GM21447 (cell line): ENCODE measurements at regions not wholly inside any gene's neighbourhood (a gene's known extent, or its start where the extent isn't known, plus 50 kb on each side); places are given as distances from the start of the nearest gene placed in this dataset.

Source experiments
- ATAC-seq: cut with Tn5 transposase; IDR thresholded peaks from one replicate; pipeline ENCODE4 v1.9.1; 2021; ENCODE audit not compliant: unreplicated experiment

- ATAC-seq, result no peak
Measured at GRCh38 chr18:60319129-60319528, 53.4 kb downstream of the MC4R start.

DNA sequence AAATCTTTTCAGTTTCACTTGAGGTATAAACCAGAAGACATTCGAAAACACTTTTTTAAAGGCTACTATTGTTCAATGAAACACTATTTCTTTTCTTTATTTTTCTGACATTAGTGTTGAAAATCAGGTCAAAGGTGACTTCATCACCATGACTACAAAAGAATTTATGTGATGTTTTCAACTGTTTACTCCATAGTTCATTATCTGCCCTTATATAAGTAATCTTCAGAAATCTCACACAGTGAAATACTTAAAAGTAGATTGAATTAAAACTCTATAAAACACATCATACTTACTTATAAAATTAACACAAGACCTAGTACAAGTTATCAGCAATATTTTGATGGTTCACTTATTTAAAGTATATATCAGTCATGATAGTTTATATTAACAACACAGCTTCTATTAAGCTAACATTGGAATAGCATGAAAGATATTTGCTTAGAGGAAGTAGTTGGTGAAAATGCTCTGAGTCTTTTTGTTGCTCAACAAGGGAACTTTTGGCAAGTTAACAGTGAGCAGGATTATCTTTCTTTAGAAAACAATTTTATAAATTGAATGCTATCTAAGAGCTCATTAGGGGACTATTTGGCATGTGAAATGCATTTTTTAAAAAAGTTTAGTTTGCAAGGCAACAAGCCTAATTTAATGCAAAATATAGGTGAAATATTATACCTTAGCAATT is 60.8 kb downstream of the MC4R start:
- ATAC-seq, result no peak

GRCh38 chr18:60295674-60296073 is 76.9 kb downstream of the MC4R start:
- ATAC-seq, result no peak

DNA sequence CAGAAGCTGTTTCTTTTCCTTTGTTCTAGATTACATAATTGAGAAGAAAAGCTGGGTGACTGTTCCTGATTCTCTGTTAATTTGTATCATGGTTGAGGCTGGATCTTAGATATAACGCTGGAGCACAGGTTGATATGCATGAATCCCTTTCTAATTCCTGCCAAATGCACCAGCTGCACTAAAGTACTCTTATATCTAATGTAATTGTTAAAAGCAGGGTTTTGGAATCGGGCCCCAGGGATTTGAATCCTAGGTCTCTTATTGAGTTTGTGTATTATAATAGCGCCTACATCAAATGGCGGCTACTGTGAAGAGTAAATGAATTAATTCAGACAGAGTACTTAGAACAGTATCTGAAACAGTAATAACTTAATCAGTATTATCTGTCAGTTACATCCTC is 80.4 kb downstream of the MC4R start:
- no peak for ATAC-seq

DNA sequence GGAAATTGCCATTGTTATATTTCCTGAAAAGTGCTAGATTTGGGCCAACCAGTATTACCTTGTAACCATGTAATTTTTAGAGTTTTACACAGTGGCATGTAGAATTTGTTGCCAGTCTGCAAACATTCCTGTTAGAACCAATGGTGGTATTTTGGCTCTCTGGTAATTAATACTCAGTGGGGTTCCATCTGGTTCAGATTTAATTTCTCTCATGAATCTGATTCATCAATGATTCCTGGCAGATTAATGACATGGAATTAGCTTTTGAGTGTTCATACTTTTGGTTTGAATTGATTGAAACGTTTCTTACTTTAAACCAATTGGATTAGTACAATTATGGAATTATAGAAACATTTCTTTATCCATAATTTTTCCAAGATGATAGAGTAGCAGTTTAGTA is 93.2 kb downstream of the MC4R start:
- no peak for ATAC-seq

DNA sequence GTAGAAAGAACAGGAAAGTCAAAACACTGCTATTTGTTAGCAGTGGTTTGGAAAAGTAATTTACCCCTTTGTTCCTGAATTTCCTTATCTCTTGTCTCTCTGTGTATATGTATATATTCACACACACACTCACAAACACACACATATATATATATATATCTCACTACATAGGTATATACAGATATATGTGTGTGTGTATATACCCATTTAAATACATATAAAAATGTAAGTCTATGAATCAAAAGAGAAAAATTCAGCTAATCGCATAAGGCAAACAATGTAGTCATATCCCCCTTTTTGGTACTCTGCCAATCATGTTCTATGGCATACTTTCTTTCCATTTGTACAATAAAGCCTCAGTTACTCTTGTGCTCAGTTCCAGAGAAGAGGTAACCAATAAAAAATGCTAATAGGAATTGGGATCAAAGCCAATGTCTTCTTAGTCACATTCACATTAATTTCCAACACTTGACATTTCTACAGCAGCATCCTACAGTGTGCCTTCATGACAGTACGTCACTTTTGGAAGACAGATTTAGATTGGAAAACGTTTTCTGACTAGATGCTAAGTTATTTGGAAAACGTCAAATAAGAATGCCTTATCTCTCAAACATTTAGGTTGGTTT is 94.6 kb downstream of the MC4R start:
- no peak for ATAC-seq

GRCh38 chr18:60267391-60268058 is 105.0 kb downstream of the MC4R start:
- no peak for ATAC-seq

- ATAC-seq, result no peak
Measured at GRCh38 chr18:60266558-60266957, 106.0 kb downstream of the MC4R start.

DNA sequence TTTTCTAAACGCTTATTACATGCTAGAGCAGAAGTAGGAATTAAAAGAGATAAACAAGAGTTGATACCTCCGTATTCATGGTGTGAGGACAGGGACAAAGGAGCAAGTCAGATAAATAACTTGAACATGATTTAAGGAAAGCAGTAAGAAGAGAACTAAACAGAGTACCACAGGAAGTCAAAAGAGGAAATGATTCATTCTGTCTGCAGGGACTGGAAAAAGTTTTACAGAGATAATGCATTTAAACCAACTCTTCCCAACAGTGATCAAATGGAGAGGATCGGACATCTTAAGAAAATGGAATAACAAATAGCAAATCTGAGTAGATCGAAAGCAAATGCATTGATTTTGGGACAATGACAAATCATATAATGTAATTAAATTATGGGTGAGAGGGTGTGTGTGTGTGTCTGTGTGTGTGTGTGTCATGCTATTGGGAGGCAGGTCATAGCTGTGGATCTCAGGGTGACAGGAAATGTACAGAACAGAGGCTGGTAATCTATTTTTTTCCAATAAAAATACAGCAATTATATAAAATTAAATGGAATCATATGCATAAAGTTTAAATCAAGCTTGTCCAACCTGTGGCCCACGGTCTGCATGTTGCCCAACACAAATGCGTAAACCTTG is 113.4 kb downstream of the MC4R start:
- ATAC-seq, result peak; percentile 86

DNA sequence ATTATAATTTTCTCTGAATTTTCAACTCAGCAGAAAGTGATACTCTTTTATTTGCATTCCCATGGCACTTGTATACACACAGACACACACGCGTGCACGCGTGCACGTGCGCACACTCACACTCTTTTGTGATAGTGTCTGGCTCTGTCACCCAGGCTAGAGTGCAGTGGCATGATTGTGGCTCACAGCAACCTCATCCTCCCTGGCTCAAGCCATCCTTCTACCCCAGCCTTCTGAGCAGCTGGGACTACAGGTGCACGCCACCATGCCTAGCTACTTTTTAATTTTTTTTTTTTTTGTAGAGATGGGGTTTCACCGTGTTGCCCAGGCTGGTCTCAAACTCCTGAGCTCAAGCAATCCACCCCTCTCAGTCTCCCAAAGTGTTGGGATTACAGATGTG is 123.2 kb downstream of the MC4R start:
- ATAC-seq, result no peak

DNA sequence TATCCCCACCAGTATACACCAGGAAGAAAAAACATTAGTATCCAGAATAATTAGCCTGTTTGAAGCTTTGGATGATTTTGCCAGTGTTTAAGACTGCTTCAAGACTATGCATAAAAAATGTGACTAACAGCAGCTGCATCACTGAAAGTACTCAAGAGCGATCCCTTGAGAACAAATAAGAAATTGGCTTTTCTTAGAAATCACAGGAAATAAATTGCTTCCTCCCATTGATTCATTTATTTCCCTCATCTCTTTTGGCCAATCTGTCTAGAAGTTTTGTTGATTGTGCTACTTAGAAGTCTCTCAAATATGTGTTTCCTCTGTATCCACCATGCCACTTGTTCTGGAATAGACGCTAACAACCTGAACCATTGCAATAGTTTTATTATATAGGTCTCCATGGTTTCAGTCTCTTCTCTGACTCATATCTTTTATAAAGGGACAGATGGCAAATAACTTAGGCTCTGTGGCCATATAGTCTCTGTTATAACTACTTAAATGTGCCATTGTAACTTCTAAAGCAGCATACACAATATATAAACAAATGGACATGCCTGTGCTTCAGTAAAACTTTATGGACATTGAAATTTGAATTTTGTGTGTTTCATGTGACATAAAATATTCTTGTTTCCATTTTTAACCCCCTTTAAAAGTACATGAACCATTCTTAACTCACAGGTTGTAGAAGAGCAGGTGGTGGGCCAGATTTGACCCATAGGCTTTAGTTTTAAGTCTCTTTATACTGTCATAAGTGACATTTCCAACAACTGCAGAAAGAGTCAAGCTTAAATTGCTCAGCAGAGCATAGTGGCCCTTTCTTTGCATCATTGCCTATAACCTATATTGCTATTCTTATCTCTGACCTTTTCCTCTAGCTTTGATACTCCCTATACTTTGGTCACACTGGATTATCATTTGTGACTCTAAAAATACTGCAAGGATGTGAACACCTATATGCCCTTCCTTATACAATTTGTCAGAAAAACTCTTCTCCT is 123.9 kb downstream of the MC4R start:
- ATAC-seq, result no peak

DNA sequence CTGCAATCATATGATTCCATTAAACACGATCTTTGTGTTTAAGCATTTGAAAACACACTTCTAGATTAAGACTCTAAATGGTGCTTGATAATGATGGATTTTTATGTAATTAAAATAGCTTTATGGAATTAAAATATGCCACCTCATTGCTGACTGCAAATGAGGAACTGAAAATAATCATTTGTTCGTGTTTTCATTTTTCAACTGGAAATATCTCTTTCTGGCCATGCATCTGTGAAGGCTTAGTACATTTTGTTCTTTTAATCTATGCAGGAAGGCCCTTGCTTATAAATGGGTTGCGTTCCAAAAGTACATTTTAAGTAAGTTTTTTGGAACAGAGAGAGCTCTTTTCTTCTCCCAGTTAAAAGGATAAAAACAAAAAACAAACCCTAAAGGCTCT is 125.5 kb downstream of the MC4R start:
- peak; percentile 85 for ATAC-seq

DNA sequence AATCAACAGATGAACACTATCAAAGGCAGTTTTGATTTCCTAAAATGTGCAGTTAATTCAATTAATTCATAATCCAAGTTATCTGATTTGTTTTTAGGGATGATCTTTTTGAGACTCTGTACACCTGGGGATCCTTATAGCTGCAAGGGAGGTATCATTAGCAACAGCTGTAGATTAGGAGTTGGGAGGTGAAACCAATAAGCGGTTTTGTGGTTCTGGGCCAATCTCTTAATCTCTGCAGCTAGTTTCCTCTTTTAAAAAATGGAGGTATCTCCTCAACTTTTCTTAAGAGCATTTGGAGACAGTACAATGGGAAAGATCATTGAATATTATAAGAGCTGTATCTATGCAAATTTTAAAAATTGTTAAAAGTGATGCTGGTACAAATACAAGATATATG is 126.0 kb downstream of the MC4R start:
- ATAC-seq, result peak; percentile 85

DNA sequence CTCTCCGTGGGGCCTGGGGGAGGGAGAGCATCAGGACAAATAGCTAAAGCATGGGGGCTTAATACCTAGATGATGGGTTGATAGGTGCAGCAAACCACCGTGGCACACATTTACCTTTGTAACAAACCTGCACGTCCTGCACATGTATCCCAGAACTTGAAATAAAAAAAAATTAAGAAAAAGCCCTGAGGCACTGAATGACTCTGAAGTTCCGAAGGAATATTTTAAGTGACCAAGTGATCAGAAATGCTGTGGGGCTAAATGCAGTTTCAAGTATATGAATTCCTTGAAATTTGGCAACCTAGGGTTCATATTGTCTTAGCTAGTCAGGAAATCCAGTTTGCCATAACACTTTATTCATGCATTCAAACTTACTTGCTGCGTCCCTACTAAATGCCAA is 127.5 kb downstream of the MC4R start:
- ATAC-seq, result no peak

GRCh38 chr18:60239024-60239710 is 133.4 kb downstream of the MC4R start:
- peak; percentile 90 for ATAC-seq

DNA sequence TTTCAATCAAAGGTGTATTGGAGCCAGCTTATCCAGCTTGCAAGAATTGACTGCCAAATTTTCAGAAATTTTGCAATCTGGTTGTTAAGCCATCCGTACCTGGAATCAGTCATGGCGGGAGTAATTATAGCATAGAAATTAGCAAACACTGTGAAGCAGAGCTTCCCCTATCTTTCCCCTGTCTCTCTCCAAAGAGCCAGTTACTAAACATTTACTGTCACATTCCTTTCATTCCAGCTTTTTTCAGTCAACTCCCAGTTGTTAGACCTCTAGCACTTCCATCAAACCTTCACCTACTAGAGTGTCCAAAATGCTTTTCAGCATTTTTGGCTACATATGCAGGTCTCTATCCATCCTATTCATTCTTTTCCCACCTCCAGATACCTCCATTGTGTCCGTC is 137.4 kb downstream of the MC4R start:
- no peak for ATAC-seq

DNA sequence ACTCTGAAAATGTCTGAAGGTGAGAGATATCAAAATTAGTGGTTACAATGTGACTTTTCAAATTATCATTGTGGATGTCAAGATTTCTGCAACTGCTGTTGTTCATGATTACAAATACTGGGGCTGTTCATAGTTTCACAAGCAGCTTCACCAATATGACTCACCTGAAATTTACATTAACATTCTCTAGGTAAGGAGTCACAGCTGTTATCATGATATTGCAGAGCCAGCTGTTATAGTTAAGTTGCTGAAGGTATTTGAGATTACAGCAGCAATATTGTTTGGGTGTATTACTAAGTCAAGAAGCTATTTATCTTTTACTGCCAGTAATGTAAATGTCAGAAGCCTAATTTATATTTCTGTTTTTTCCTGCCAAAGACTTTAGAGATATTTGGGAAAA is 140.0 kb downstream of the MC4R start:
- ATAC-seq, result no peak

- ATAC-seq, result no peak
Measured at GRCh38 chr18:60228609-60229595, 143.7 kb downstream of the MC4R start.

DNA sequence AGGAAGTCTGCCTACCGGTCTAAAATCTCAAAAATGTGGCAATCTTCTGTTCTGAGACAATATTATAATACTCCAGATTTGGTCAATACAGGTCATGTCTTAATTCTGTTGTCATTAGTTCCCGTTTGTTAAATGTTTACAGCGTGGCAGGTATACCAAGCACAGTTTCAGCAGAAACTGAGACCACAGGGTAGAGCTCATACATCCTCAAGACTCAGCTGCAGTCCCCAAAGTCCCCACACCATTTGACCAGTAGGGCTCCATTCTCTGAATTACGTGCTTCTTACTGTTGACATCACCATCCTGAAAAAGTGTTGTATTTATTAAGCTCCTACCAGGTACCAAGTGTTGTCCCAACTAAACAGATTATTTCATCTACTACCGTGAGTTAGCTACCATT is 157.1 kb downstream of the MC4R start:
- ATAC-seq, result no peak
